Amygdala (tissue), 56 donors: ENCODE measurements at regions not wholly inside any gene's neighbourhood (a gene's known extent, or its start where the extent isn't known, plus 50 kb on each side); places are given as distances from the start of the nearest gene placed in this dataset.
A peak's percentile ranks its signal among the peaks of the same experiment; 100 is the strongest.

Source experiments
- DNase-seq, 56 donors: peaks; one replicate each; lab custom pipeline; 2025; lab: John Stamatoyannopoulos, UW

GRCh38 chr1:30200161-30200560 lies 523.2 kb downstream of the MATN1 start:
- DNase-seq, result no peak

GRCh38 chr1:30199563-30199962 lies 523.8 kb downstream of the MATN1 start:
- DNase-seq, result no peak

- no peak for DNase-seq
These were observed 524.5 kb downstream of the MATN1 start for GRCh38 chr1:30198795-30199403.

- no peak for DNase-seq
These were observed 525.0 kb downstream of the MATN1 start for GRCh38 chr1:30198451-30198760.

- no peak for DNase-seq
These were observed 525.5 kb downstream of the MATN1 start for GRCh38 chr1:30197639-30198450.

- DNase-seq, result no peak
These were observed 526.3 kb downstream of the MATN1 start for GRCh38 chr1:30196872-30197638.

DNA sequence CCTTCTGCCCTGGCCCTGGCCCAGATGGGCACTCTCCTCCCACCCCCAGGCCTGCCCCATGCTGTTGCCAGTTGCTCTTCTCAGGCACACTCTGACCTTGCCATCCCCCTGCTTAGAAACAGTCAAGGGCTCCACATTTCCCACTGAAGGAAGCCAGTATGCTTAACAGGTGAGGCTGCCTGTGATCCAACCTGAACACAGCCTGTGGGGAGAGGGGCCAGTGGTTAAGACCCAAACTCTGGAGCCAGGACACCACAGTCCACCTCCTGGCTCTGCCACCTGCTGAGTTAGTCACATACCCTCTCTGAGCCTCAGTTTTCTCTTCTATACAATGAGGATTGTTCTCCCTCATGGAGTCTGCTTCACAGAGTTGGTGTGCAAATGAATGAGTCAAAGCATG lies 526.9 kb downstream of the MATN1 start:
- no peak for DNase-seq

DNA sequence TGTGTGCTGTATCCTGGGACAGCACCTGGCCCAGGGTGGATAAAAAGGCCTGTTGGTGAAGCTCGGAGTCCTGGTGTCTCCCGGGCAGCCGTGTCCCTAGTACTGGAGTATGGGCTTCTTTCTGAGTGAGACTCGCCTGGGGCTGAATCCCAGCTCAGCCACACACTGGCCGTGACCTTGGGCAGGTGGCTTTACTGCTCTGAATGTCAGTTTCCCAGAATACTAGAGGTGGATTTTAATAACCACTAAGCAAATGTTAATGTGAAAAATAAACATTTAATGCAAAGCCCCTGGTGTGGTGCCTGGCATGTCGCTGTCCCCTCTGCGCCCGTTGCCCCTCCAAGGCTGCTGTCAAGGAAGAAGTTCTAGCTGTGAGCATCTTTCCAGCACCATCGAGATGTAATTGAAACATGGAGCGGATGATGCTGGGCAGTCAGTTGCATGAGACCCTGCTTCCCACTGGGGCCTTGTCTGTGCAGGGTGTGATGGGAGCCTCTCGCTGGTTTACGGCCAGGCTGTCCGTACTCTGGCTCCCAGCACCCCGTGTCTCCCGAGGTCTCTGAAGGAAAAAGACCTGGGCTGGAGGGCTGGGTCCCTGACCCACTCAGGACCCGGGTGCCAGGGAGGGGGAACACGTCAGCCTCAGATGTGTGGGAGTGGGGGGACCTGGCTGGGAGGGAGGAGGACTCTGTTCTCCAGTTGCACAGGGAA lies 527.8 kb downstream of the MATN1 start:
- no peak for DNase-seq

- DNase-seq, result no peak
These were observed 528.5 kb downstream of the MATN1 start for GRCh38 chr1:30194741-30195423.

GRCh38 chr1:30194046-30194619 lies 529.3 kb downstream of the MATN1 start:
- no peak for DNase-seq

DNA sequence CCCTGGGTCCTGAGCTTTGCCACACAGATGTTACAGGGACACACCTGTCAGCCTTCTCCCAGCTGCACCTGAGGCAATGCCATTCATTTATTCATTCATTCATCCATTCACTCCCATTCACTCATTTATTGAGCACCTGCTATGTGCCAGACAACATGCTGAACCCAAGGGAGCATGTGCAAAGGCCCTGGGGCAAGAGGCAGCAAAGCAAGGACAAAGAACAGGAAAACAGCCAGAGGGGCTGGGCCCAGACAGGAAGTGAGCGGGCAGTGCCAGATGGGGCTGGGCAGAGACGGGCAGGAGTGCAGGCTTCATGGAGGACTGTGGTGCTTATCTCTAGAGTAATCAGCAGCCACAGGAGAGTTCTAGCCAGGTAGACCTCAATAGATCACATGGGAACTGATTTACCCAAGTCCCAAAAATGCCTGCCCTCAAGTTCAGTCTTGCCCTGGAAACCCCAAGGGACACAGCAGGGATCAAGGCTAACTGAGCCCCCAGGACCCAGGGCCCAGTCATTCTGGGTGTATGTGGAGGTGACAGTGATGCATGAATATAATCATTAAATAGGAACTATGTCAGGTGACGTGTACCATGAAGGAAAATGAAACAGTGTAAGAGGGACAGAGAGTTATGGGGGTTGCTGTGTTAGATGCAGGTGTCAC lies 530.3 kb downstream of the MATN1 start:
- DNase-seq, result no peak

GRCh38 chr1:30191154-30191702 lies 532.2 kb downstream of the MATN1 start:
- peak in 1 of 56 donors; percentile 44 for DNase-seq

GRCh38 chr1:30190511-30191153 lies 532.8 kb downstream of the MATN1 start:
- no peak for DNase-seq

- DNase-seq, result no peak
These were observed 533.4 kb downstream of the MATN1 start for GRCh38 chr1:30189818-30190500.

DNA sequence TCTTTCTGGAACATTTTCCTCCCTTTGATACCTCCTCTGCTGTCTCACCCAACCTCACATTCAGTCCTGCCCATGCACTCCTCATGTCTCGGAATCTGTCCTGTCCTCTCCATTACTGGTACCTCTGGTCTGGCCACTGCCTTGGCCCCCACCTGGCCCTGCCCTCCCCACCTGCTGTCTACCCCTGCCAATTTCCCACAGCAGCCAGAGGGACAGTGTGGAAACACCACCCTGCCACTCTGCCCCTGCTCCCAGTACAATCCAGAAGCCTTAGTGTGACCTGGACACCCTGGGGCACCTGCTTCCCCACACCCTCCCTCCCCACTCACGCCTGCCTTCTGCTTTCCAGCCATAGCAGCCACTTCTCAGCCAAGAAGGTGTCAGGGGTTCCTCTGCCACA lies 534.4 kb downstream of the MATN1 start:
- DNase-seq, result no peak

DNA sequence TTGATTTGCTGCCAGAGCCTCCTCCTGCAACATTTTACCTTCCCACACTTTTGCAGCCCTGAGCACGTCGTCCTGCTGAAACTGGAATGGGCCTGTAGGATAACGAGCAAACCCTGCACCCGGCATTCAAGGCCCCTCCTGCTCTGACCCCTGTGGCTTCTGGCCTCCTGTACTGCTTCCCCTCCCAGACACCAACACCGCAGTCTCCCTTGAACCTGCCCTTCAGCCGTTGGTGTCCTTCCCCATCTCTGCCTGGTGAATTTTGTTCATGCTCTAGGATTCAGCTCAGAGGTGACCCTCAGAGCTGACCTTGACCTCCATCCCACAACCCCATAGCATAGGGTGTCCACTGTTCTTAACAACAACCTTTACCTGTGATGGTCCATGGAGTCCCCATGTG lies 535.1 kb downstream of the MATN1 start:
- no peak for DNase-seq

- no peak for DNase-seq
These were observed 535.9 kb downstream of the MATN1 start for GRCh38 chr1:30187413-30188023.

- DNase-seq, result no peak
These were observed 536.8 kb downstream of the MATN1 start for GRCh38 chr1:30186586-30186985.
